Trophoblast cell (in vitro differentiated cells and primary cell): ENCODE measurements at regions not wholly inside any gene's neighbourhood (a gene's known extent, or its start where the extent isn't known, plus 50 kb on each side); places are given as distances from the start of the nearest gene placed in this dataset.

Experiments used
- DNase-seq, 2 donors: peaks; one replicate each; pipeline ENCODE4 v3.0.0-alpha.2; 2016
- H2AFZ ChIP-seq: 2 replicates; pipeline ENCODE4 v1.6.1; 2013; ENCODE audit warnings: low read length, moderate library complexity, mild to moderate bottlenecking; ENCODE audit not compliant: insufficient read depth, poor library complexity
- H2AK5ac ChIP-seq: 2 replicates; pipeline ENCODE4 v1.6.1; 2013; ENCODE audit warnings: mild to moderate bottlenecking, low read length
- H2BK120ac ChIP-seq: 2 replicates; pipeline ENCODE4 v1.6.1; 2013; ENCODE audit warnings: low read length, mild to moderate bottlenecking, moderate library complexity; ENCODE audit not compliant: insufficient read depth, poor library complexity
- H2BK12ac ChIP-seq: 2 replicates; pipeline ENCODE4 v1.6.1; 2013; ENCODE audit warnings: mild to moderate bottlenecking, low read length, moderate library complexity
- H2BK5ac ChIP-seq: 2 replicates; pipeline ENCODE4 v1.6.1; 2013; ENCODE audit warnings: low read length, low read depth, moderate library complexity, mild to moderate bottlenecking; ENCODE audit not compliant: poor library complexity
- H3K14ac ChIP-seq: 2 replicates; pipeline ENCODE4 v1.6.1; 2013; ENCODE audit warnings: mild to moderate bottlenecking, low read length
- H3K18ac ChIP-seq: 2 replicates; pipeline ENCODE4 v1.6.1; 2013; ENCODE audit warnings: mild to moderate bottlenecking, low read length
- H3K23ac ChIP-seq: 2 replicates; pipeline ENCODE4 v1.6.1; 2013; ENCODE audit warnings: low read length
- H3K27ac ChIP-seq: 2 replicates; pipeline ENCODE4 v1.5.1; 2013; ENCODE audit warnings: low read depth, mild to moderate bottlenecking, inconsistent platforms, low read length, moderate library complexity
- H3K27me3 ChIP-seq: 2 replicates; pipeline ENCODE4 v1.6.1; 2013; ENCODE audit warnings: inconsistent platforms, mild to moderate bottlenecking, low read length, moderate library complexity; ENCODE audit not compliant: insufficient read depth
- H3K36me3 ChIP-seq, 2 experiments: 1 replicate in 1 of 2; 2 replicates in 1 of 2; pipeline ENCODE4 v1.6.1; 2013; ENCODE audit warnings: low read length in 2 of 2, mild to moderate bottlenecking in 2 of 2, moderate library complexity in 1 of 2; ENCODE audit not compliant: insufficient read depth in 2 of 2, control insufficient read depth in 1 of 2
- H3K4ac ChIP-seq: 2 replicates; pipeline ENCODE4 v1.6.1; 2013; ENCODE audit warnings: low read depth, mild to moderate bottlenecking, low read length, moderate library complexity
- H3K4me1 ChIP-seq, 2 experiments: 1 replicate in 1 of 2; 2 replicates in 1 of 2; pipeline ENCODE4 v1.6.1; 2013; ENCODE audit warnings: low read length in 2 of 2, mild to moderate bottlenecking in 2 of 2, moderate library complexity in 1 of 2; ENCODE audit not compliant: insufficient read depth in 2 of 2, control insufficient read depth in 1 of 2
- H3K4me2 ChIP-seq: 2 replicates; pipeline ENCODE4 v1.6.1; 2013; ENCODE audit warnings: inconsistent platforms, mild to moderate bottlenecking, low read length, moderate library complexity
- H3K4me3 ChIP-seq: 2 replicates; pipeline ENCODE4 v1.5.1; 2013; ENCODE audit warnings: mild to moderate bottlenecking, low read depth, low read length, inconsistent platforms
- H3K79me1 ChIP-seq: one replicate; pipeline ENCODE4 v1.6.1; 2013; ENCODE audit warnings: low read length
- H3K79me2 ChIP-seq: 2 replicates; pipeline ENCODE4 v1.6.1; 2013; ENCODE audit warnings: low read length, mild to moderate bottlenecking; ENCODE audit not compliant: control insufficient read depth, insufficient read depth, poor library complexity
- H3K9ac ChIP-seq: 2 replicates; pipeline ENCODE4 v1.6.1; 2013; ENCODE audit warnings: mild to moderate bottlenecking, low read length
- H3K9me3 ChIP-seq: 2 replicates; pipeline ENCODE4 v1.6.1; 2013; ENCODE audit warnings: low read depth, mild to moderate bottlenecking, control low read depth, inconsistent platforms, low read length; ENCODE audit not compliant: insufficient read depth
- H4K12ac ChIP-seq: 2 replicates; pipeline ENCODE4 v1.6.1; 2013; ENCODE audit warnings: low read depth, mild to moderate bottlenecking, low read length, moderate library complexity
- H4K8ac ChIP-seq: 2 replicates; pipeline ENCODE4 v1.6.1; 2013; ENCODE audit warnings: low read depth, mild to moderate bottlenecking, low read length, moderate library complexity
- H4K91ac ChIP-seq: one replicate; pipeline ENCODE4 v1.6.1; 2013; ENCODE audit warnings: low read depth, mild to moderate bottlenecking, low read length, moderate library complexity
- WGBS: extraction: QIAGEN DNeasy Blood & Tissue Kit; methylation state at CpG from one replicate; pipeline ENCODE4 v1.1.7; 2013; ENCODE audit warnings: missing lambda C conversion rate; ENCODE audit not compliant: insufficient read length, insufficient coverage; ENCODE audit errors: extremely low coverage; 5-methylcytosine and 5-hydroxymethylcytosine counted together

- Histone ChIP-seq H2AFZ (no peak overlapping the region), H2BK5ac (no peak overlapping the region), H3K14ac (peak overlapping the region; percentile 13), H2AK5ac (peak overlapping the region; percentile 14), H3K4me2 (no peak overlapping the region), H4K8ac (no peak overlapping the region), H3K9ac (no peak overlapping the region), H3K27me3 (no peaks in the 10 kb centered on the region), H3K36me3 (no peaks in the 10 kb centered on the region), H3K79me2 (no peaks in the 10 kb centered on the region), H3K18ac (no peak overlapping the region), H2BK12ac (peak overlapping the region; percentile 46), H3K4me3 (no peak overlapping the region), H3K9me3 (peaks cover 8% of the 10 kb centered on the region), H3K79me1 (peaks cover 4% of the 10 kb centered on the region), H4K91ac (peak overlapping the region; percentile 61), H3K4ac (no peak overlapping the region), H4K12ac (no peak overlapping the region), H2BK120ac (no peak overlapping the region), H3K23ac (no peak overlapping the region), H3K4me1 (peaks cover 18 to 19% of the 10 kb centered on the region in 2 experiments), H3K27ac (no peak overlapping the region)
- DNase-seq: no peak
- no CpG with 5 or more reads among the region's 12 CpGs for WGBS
Observed at GRCh38 chr7:155921086-155921803, 109.0 kb upstream of the SHH start.

GRCh38 chr7:155920068-155920461 is 107.8 kb upstream of the SHH start:
- Histone ChIP-seq H2AK5ac (no peak overlapping the region), H3K9me3 (peaks cover 9% of the 10 kb centered on the region), H3K79me2 (no peaks in the 10 kb centered on the region), H3K4me3 (no peak overlapping the region), H2BK120ac (no peak overlapping the region), H2BK5ac (no peak overlapping the region), H3K27me3 (no peaks in the 10 kb centered on the region), H3K14ac (no peak overlapping the region), H3K4me1 (peaks cover 18 to 19% of the 10 kb centered on the region in 2 experiments), H4K8ac (no peak overlapping the region), H3K27ac (no peak overlapping the region), H3K9ac (no peak overlapping the region), H3K4me2 (no peak overlapping the region), H3K23ac (no peak overlapping the region), H3K18ac (no peak overlapping the region), H4K12ac (no peak overlapping the region), H2AFZ (no peak overlapping the region), H2BK12ac (no peak overlapping the region), H3K79me1 (peaks cover 4% of the 10 kb centered on the region), H4K91ac (no peak overlapping the region), H3K4ac (no peak overlapping the region), H3K36me3 (no peaks in the 10 kb centered on the region)
- no CpG with 5 or more reads among the region's 11 CpGs for WGBS
- no peak for DNase-seq

GRCh38 chr7:155919391-155920067 is 107.3 kb upstream of the SHH start:
- peaks cover 18 to 19% of the 10 kb centered on the region in 2 experiments for H3K4me1 ChIP-seq
- no peak overlapping the region for H3K27ac ChIP-seq
- no peak for DNase-seq
- no peak overlapping the region for H4K8ac ChIP-seq
- H2BK120ac ChIP-seq: no peak overlapping the region
- no peak overlapping the region for H4K91ac ChIP-seq
- no CpG with 5 or more reads among the region's 13 CpGs for WGBS
- no peak overlapping the region for H2AFZ ChIP-seq
- H3K27me3 ChIP-seq: no peaks in the 10 kb centered on the region
- H3K79me2 ChIP-seq: no peaks in the 10 kb centered on the region
- no peak overlapping the region for H3K4ac ChIP-seq
- H3K18ac ChIP-seq: no peak overlapping the region
- H4K12ac ChIP-seq: no peak overlapping the region
- H3K23ac ChIP-seq: no peak overlapping the region
- H2BK12ac ChIP-seq: no peak overlapping the region
- no peak overlapping the region for H3K4me3 ChIP-seq
- H3K36me3 ChIP-seq: no peaks in the 10 kb centered on the region
- H3K9ac ChIP-seq: no peak overlapping the region
- peaks cover 4% of the 10 kb centered on the region for H3K79me1 ChIP-seq
- H3K4me2 ChIP-seq: no peak overlapping the region
- H3K14ac ChIP-seq: no peak overlapping the region
- H2AK5ac ChIP-seq: no peak overlapping the region
- no peak overlapping the region for H2BK5ac ChIP-seq
- H3K9me3 ChIP-seq: peaks cover 9% of the 10 kb centered on the region

DNA sequence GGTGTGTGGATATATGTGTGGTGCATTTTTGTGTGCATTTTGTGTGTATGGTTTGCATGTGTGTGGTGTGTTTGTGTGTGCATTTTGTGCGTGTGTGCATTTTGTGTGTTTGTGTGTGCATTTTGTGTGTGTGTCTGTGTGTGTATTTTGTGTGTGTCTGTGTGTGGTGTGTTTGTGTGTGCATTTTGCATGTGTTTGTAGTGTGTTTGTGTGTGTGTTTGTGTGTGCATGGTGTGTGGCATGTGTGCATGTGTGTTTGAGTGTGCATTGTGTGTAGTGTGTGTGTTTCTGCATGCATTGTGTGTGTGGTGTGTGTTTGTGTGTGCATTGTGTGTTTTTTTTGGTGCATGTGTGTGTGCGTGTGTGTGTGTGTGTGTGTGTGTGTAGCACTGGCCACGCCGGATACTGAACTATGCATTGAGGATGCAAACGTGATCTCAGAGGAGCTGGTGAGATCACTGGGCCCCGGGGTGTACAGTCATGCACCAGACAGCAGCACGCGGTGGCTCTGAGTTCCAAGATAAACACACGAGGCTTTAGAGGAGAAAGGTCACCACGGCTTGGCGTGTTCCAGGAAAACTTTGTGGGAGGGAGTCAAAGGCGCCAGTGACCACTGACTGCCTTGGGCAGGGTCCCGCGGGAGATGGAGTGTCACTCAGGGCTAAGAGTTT is 106.6 kb upstream of the SHH start:
- Histone ChIP-seq H3K23ac (no peak overlapping the region), H2AK5ac (no peak overlapping the region), H2BK12ac (no peak overlapping the region), H4K91ac (no peak overlapping the region), H2BK120ac (no peak overlapping the region), H3K79me1 (peaks cover 4% of the 10 kb centered on the region), H3K9ac (no peak overlapping the region), H3K4me2 (no peak overlapping the region), H3K79me2 (no peaks in the 10 kb centered on the region), H3K4me1 (peaks cover 18 to 19% of the 10 kb centered on the region in 2 experiments), H4K12ac (no peak overlapping the region), H3K4ac (no peak overlapping the region), H2BK5ac (no peak overlapping the region), H3K27ac (no peak overlapping the region), H3K4me3 (no peak overlapping the region), H2AFZ (no peak overlapping the region), H3K36me3 (no peaks in the 10 kb centered on the region), H4K8ac (no peak overlapping the region), H3K14ac (no peak overlapping the region), H3K27me3 (no peaks in the 10 kb centered on the region), H3K9me3 (peaks cover 11% of the 10 kb centered on the region), H3K18ac (no peak overlapping the region)
- no CpG with 5 or more reads among the region's 14 CpGs for whole genome bisulfite sequencing
- DNase-seq: peak; percentile 86 to 89
